Hepatocyte (in vitro differentiated cells): ENCODE measurements at regions not wholly inside any gene's neighbourhood (a gene's known extent, or its start where the extent isn't known, plus 50 kb on each side); places are given as distances from the start of the nearest gene placed in this dataset.

Experiments
- DNase-seq: peaks from one replicate; pipeline ENCODE4 v3.0.0-alpha.2; 2016; ENCODE audit warnings: low spot score
- H2AFZ ChIP-seq: fragments of 200-600 bp; sonication (generic); 2 replicates; pipeline ENCODE4 v1.6.0; 2016; ENCODE audit warnings: antibody characterized with exemption, mild to moderate bottlenecking
- H3K27ac ChIP-seq: fragments of 200-600 bp; sonication (generic); 2 replicates; pipeline ENCODE4 v1.5.1; 2016; ENCODE audit warnings: mild to moderate bottlenecking
- H3K27me3 ChIP-seq: fragments of 200-600 bp; sonication (generic); 2 replicates; pipeline ENCODE4 v1.6.1; 2016
- H3K36me3 ChIP-seq: fragments of 200-600 bp; sonication (generic); replicated peaks from 2 replicates; pipeline ENCODE4 v1.5.1; 2016; ENCODE audit warnings: low read depth; ENCODE audit not compliant: insufficient read depth
- H3K4me1 ChIP-seq: fragments of 200-600 bp; sonication (generic); 2 replicates; pipeline ENCODE4 v1.5.1; 2016; ENCODE audit warnings: mild to moderate bottlenecking, moderate library complexity; ENCODE audit not compliant: insufficient read depth
- H3K4me2 ChIP-seq: fragments of 200-600 bp; sonication (generic); 2 replicates; pipeline ENCODE4 v1.6.0; 2016
- H3K4me3 ChIP-seq: fragments of 200-600 bp; sonication (generic); 2 replicates; pipeline ENCODE4 v1.5.1; 2016; ENCODE audit warnings: mild to moderate bottlenecking
- H3K79me2 ChIP-seq: fragments of 200-600 bp; sonication (generic); 2 replicates; pipeline ENCODE4 v1.6.0; 2017; ENCODE audit warnings: mild to moderate bottlenecking
- H3K9me2 ChIP-seq: fragments of 200-600 bp; sonication (generic); replicated peaks from 2 replicates; pipeline ENCODE4 v1.6.0; 2017; ENCODE audit warnings: mild to moderate bottlenecking; ENCODE audit not compliant: insufficient read depth
- H3K9me3 ChIP-seq: fragments of 200-600 bp; sonication (generic); 2 replicates; pipeline ENCODE4 v1.5.1; 2016; ENCODE audit warnings: low read depth, mild to moderate bottlenecking
- H4K20me1 ChIP-seq: fragments of 200-600 bp; sonication (generic); 2 replicates; pipeline ENCODE4 v1.6.0; 2016; ENCODE audit warnings: mild to moderate bottlenecking; ENCODE audit not compliant: insufficient read depth, poor library complexity, severe bottlenecking
- CTCF ChIP-seq: fragments of 200-600 bp; sonication (generic); IDR thresholded peaks from 2 replicates; pipeline ENCODE4 v1.5.1; 2016; ENCODE audit warnings: antibody characterized with exemption, mild to moderate bottlenecking; ENCODE audit not compliant: poor library complexity
- EZH2 ChIP-seq: fragments of 200-600 bp; sonication (generic); IDR thresholded peaks from 2 replicates; pipeline ENCODE4 v1.6.1; 2016; ENCODE audit warnings: antibody characterized with exemption, mild to moderate bottlenecking, borderline replicate concordance
- EZH2phosphoT487 ChIP-seq: fragments of 200-600 bp; sonication (generic); IDR thresholded peaks from one replicate; pipeline ENCODE4 v1.6.1; 2018; ENCODE audit warnings: antibody characterized with exemption, mild to moderate bottlenecking, low read depth, moderate library complexity; ENCODE audit not compliant: unreplicated experiment, severe bottlenecking
- WGBS: methylation state at CpG from one replicate; pipeline ENCODE4 v1.1.6; 2016; ENCODE audit warnings: low lambda C conversion rate; ENCODE audit errors: missing lambda C conversion rate; 5-methylcytosine and 5-hydroxymethylcytosine counted together

GRCh38 chr5:31049461-31049860 is 144.0 kb upstream of the CDH6 start:
- Histone ChIP-seq H3K4me3 (no peak overlapping the region), H3K27me3 (no peaks in the 10 kb centered on the region), H3K79me2 (no peaks in the 10 kb centered on the region), H2AFZ (no peak overlapping the region), H3K9me2 (no peaks in the 10 kb centered on the region), H3K4me1 (peaks cover 4% of the 10 kb centered on the region), H4K20me1 (no peaks in the 10 kb centered on the region), H3K9me3 (no peaks in the 10 kb centered on the region), H3K36me3 (no peaks in the 10 kb centered on the region), H3K4me2 (no peak overlapping the region), H3K27ac (no peak overlapping the region)
- TF ChIP-seq CTCF: no peak
- TF ChIP-seq EZH2phosphoT487: no peak
- no peak for TF ChIP-seq EZH2
- WGBS: 65% methylated on average over 3 of the region's 3 CpGs
- DNase-seq: no peak

GRCh38 chr5:31048282-31049270 is 144.9 kb upstream of the CDH6 start:
- Histone ChIP-seq H3K79me2 (no peaks in the 10 kb centered on the region), H3K27ac (no peak overlapping the region), H3K27me3 (no peaks in the 10 kb centered on the region), H3K9me2 (no peaks in the 10 kb centered on the region), H3K36me3 (no peaks in the 10 kb centered on the region), H3K4me1 (no peaks in the 10 kb centered on the region), H2AFZ (no peak overlapping the region), H3K4me3 (no peak overlapping the region), H3K4me2 (no peak overlapping the region), H4K20me1 (no peaks in the 10 kb centered on the region), H3K9me3 (no peaks in the 10 kb centered on the region)
- no peak for TF ChIP-seq EZH2phosphoT487
- no peak for TF ChIP-seq EZH2
- TF ChIP-seq CTCF: no peak
- 81% methylated on average over 8 of the region's 8 CpGs for WGBS
- DNase-seq: no peak

- Histone ChIP-seq H3K4me3 (no peak overlapping the region), H3K9me3 (no peaks in the 10 kb centered on the region), H3K36me3 (no peaks in the 10 kb centered on the region), H3K9me2 (no peaks in the 10 kb centered on the region), H3K79me2 (no peaks in the 10 kb centered on the region), H4K20me1 (no peaks in the 10 kb centered on the region), H3K4me2 (no peak overlapping the region), H3K27ac (no peak overlapping the region), H3K4me1 (no peaks in the 10 kb centered on the region), H2AFZ (no peak overlapping the region), H3K27me3 (no peaks in the 10 kb centered on the region)
- no peak for DNase-seq
- TF ChIP-seq CTCF (no peak), EZH2phosphoT487 (no peak), EZH2 (no peak)
- WGBS: 85% methylated on average over 2 of the region's 2 CpGs
Observed at GRCh38 chr5:31047621-31048020, 145.9 kb upstream of the CDH6 start.
